ENCODE measurements at regions not wholly inside any gene's neighbourhood (a gene's known extent, or its start where the extent isn't known, plus 50 kb on each side); places are given as distances from the start of the nearest gene placed in this dataset.

GRCh38 chr5:8905021-8905420 is 640.9 kb downstream of the SEMA5A start:
- no peak for TF ChIP-seq POLR2A (IDR thresholded peaks at IDR 0.05; ENCODE audit: low read length)
- TF ChIP-seq, protein P1, sequence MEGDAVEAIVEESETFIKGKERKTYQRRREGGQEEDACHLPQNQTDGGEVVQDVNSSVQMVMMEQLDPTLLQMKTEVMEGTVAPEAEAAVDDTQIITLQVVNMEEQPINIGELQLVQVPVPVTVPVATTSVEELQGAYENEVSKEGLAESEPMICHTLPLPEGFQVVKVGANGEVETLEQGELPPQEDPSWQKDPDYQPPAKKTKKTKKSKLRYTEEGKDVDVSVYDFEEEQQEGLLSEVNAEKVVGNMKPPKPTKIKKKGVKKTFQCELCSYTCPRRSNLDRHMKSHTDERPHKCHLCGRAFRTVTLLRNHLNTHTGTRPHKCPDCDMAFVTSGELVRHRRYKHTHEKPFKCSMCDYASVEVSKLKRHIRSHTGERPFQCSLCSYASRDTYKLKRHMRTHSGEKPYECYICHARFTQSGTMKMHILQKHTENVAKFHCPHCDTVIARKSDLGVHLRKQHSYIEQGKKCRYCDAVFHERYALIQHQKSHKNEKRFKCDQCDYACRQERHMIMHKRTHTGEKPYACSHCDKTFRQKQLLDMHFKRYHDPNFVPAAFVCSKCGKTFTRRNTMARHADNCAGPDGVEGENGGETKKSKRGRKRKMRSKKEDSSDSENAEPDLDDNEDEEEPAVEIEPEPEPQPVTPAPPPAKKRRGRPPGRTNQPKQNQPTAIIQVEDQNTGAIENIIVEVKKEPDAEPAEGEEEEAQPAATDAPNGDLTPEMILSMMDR (IDR thresholded peaks at IDR 0.05): no peak
- no peak for TF ChIP-seq KDM5A (IDR thresholded peaks at IDR 0.05)
